ENCODE measurements at regions not wholly inside any gene's neighbourhood (a gene's known extent, or its start where the extent isn't known, plus 50 kb on each side); places are given as distances from the start of the nearest gene placed in this dataset.

GRCh38 chr5:168015506-168015905 lies 275.9 kb upstream of the WWC1 start:
- no peak overlapping the region for H3K4me3 ChIP-seq (replicated peaks; ENCODE audit: low read depth, low read length)
- no peak for DNase-seq (ENCODE audit: extremely low read depth, insufficient read length)
- no peak for TF ChIP-seq CTCF (IDR thresholded peaks at IDR 0.05; ENCODE audit: insufficient read depth, low read length, poor library complexity, severe bottlenecking)
- H3K36me3 ChIP-seq (ENCODE audit: control insufficient read depth, insufficient read depth, low read length), result no peaks in the 10 kb centered on the region
- no peaks in the 10 kb centered on the region; the same call in 1 of the 2 replicates for H3K27me3 ChIP-seq (replicated peaks; ENCODE audit: control insufficient read depth, insufficient read depth, low read length)

- Histone ChIP-seq H3K36me3 (ENCODE audit: control insufficient read depth, insufficient read depth, low read length) (no peaks in the 10 kb centered on the region), H3K27me3 (replicated peaks; ENCODE audit: control insufficient read depth, insufficient read depth, low read length) (no peaks in the 10 kb centered on the region), H3K4me3 (replicated peaks; ENCODE audit: low read depth, low read length) (no peak overlapping the region)
- no peak for DNase-seq (ENCODE audit: extremely low read depth, insufficient read length)
- no peak for TF ChIP-seq CTCF (IDR thresholded peaks at IDR 0.05; ENCODE audit: insufficient read depth, low read length, poor library complexity, severe bottlenecking)
These were observed 274.1 kb upstream of the WWC1 start for GRCh38 chr5:168017313-168017712.

GRCh38 chr5:168019143-168019542 lies 272.3 kb upstream of the WWC1 start:
- TF ChIP-seq CTCF (IDR thresholded peaks at IDR 0.05; ENCODE audit: insufficient read depth, low read length, poor library complexity, severe bottlenecking), result no peak
- no peak for DNase-seq (ENCODE audit: extremely low read depth, insufficient read length)
- Histone ChIP-seq H3K4me3 (replicated peaks; ENCODE audit: low read depth, low read length) (no peak overlapping the region), H3K27me3 (replicated peaks; ENCODE audit: control insufficient read depth, insufficient read depth, low read length) (no peaks in the 10 kb centered on the region), H3K36me3 (ENCODE audit: control insufficient read depth, insufficient read depth, low read length) (no peaks in the 10 kb centered on the region)

GRCh38 chr5:168020542-168021294 lies 270.7 kb upstream of the WWC1 start:
- H3K4me3 ChIP-seq (replicated peaks; ENCODE audit: low read depth, low read length), result no peak overlapping the region
- no peak for DNase-seq (ENCODE audit: extremely low read depth, insufficient read length)
- H3K36me3 ChIP-seq (ENCODE audit: control insufficient read depth, insufficient read depth, low read length), result no peaks in the 10 kb centered on the region
- peak; percentile 11 for TF ChIP-seq CTCF (IDR thresholded peaks at IDR 0.05; ENCODE audit: insufficient read depth, low read length, poor library complexity, severe bottlenecking)
- H3K27me3 ChIP-seq (replicated peaks; ENCODE audit: control insufficient read depth, insufficient read depth, low read length), result no peaks in the 10 kb centered on the region

- H3K4me3 ChIP-seq (replicated peaks; ENCODE audit: low read depth, low read length), result no peak overlapping the region
- no peaks in the 10 kb centered on the region; the same call in 1 of the 2 replicates for H3K27me3 ChIP-seq (replicated peaks; ENCODE audit: control insufficient read depth, insufficient read depth, low read length)
- no peak for DNase-seq (ENCODE audit: extremely low read depth, insufficient read length)
- TF ChIP-seq CTCF (IDR thresholded peaks at IDR 0.05; ENCODE audit: insufficient read depth, low read length, poor library complexity, severe bottlenecking), result no peak
- H3K36me3 ChIP-seq (ENCODE audit: control insufficient read depth, insufficient read depth, low read length), result no peaks in the 10 kb centered on the region
These were observed 268.8 kb upstream of the WWC1 start for GRCh38 chr5:168022446-168023169.
